Endothelial cell (in vitro differentiated cells): ENCODE measurements at regions not wholly inside any gene's neighbourhood (a gene's known extent, or its start where the extent isn't known, plus 50 kb on each side); places are given as distances from the start of the nearest gene placed in this dataset.

Source experiments
- DNase-seq: peaks from one replicate; pipeline ENCODE4 v3.0.0; 2021; ENCODE audit warnings: low spot score
- H3K27ac Mint-ChIP-seq: one replicate; pipeline ENCODE4 v1.8.0; 2021; ENCODE audit warnings: mixed read lengths, inconsistent platforms; ENCODE audit not compliant: unreplicated experiment
- H3K27me3 Mint-ChIP-seq: one replicate; pipeline ENCODE4 v1.8.0; 2021; ENCODE audit warnings: mild to moderate bottlenecking, moderate library complexity, mixed read lengths, inconsistent platforms; ENCODE audit not compliant: unreplicated experiment
- H3K36me3 Mint-ChIP-seq: one replicate; pipeline ENCODE4 v1.8.0; 2021; ENCODE audit warnings: mild to moderate bottlenecking, low read depth, mixed read lengths, inconsistent platforms; ENCODE audit not compliant: unreplicated experiment
- H3K4me1 Mint-ChIP-seq: one replicate; pipeline ENCODE4 v1.8.0; 2021; ENCODE audit warnings: mild to moderate bottlenecking, mixed read lengths, inconsistent platforms; ENCODE audit not compliant: unreplicated experiment
- H3K4me3 Mint-ChIP-seq: one replicate; pipeline ENCODE4 v1.8.0; 2021; ENCODE audit warnings: mild to moderate bottlenecking, mixed read lengths, inconsistent platforms; ENCODE audit not compliant: unreplicated experiment
- H3K9me3 Mint-ChIP-seq: one replicate; pipeline ENCODE4 v1.8.0; 2021; ENCODE audit warnings: mixed read lengths, inconsistent platforms; ENCODE audit not compliant: unreplicated experiment
- TF ChIP-seq, protein P1 (sequence below): fragments of 200-600 bp; sonication (generic); IDR thresholded peaks from one replicate; pipeline ENCODE4 v1.5.0; 2021; ENCODE audit warnings: antibody characterized with exemption; ENCODE audit not compliant: unreplicated experiment

DNA sequence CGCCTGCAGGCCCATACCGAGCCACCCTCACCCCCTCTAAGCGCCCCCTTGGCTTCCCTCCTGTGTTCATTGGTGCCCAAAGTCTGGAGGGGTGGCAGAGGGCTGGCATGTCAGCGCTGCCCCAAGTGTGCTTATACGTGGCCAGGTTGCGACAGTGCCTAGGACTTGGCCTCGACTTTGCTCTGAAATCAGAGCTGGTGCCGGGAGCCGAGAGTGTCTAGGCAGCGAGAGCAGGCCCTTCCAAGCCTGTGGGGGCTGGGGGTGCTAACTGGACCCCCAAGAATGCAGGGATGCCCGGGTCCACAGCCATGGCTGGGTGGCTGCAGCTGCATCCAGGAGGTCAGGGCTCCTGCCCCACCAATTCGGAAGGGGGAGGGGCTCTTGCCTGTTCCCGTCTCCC lies 95.6 kb upstream of the MGAT5 start:
- peaks cover 7% of the 10 kb centered on the region for H3K27me3 Mint-ChIP-seq
- DNase-seq = no peak
- no peaks in the 10 kb centered on the region for H3K9me3 Mint-ChIP-seq
- TF ChIP-seq, protein P1, sequence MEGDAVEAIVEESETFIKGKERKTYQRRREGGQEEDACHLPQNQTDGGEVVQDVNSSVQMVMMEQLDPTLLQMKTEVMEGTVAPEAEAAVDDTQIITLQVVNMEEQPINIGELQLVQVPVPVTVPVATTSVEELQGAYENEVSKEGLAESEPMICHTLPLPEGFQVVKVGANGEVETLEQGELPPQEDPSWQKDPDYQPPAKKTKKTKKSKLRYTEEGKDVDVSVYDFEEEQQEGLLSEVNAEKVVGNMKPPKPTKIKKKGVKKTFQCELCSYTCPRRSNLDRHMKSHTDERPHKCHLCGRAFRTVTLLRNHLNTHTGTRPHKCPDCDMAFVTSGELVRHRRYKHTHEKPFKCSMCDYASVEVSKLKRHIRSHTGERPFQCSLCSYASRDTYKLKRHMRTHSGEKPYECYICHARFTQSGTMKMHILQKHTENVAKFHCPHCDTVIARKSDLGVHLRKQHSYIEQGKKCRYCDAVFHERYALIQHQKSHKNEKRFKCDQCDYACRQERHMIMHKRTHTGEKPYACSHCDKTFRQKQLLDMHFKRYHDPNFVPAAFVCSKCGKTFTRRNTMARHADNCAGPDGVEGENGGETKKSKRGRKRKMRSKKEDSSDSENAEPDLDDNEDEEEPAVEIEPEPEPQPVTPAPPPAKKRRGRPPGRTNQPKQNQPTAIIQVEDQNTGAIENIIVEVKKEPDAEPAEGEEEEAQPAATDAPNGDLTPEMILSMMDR = no peak
- H3K36me3 Mint-ChIP-seq = peaks cover 19% of the 10 kb centered on the region
- H3K4me1 Mint-ChIP-seq = peaks cover 50% of the 10 kb centered on the region
- H3K4me3 Mint-ChIP-seq = no peak overlapping the region
- no peak overlapping the region for H3K27ac Mint-ChIP-seq

DNA sequence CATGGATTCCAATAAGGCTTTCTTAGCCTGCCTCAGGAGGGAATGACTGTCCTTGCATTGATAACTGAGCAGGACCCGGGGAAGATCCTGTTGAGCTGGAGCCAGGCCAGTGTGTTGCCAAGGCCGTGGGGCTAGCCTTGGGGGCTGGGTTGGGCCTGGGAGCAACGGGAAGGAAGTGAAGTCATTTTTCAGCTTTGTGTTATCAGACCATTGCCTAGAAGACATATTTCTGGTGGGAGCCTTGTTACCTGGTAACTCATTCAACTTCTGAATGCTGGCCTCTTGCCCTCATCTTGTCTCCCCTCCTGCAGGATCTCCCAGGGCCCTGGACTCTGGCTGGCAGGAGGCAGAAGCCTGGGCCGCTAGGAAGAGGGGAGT lies 92.7 kb upstream of the MGAT5 start:
- H3K4me1 Mint-ChIP-seq = peaks cover 41% of the 10 kb centered on the region
- peaks cover 10% of the 10 kb centered on the region for H3K36me3 Mint-ChIP-seq
- TF ChIP-seq, protein P1 = no peak
- H3K27me3 Mint-ChIP-seq = peaks cover 7% of the 10 kb centered on the region
- no peak overlapping the region for H3K27ac Mint-ChIP-seq
- DNase-seq = no peak
- no peak overlapping the region for H3K4me3 Mint-ChIP-seq
- no peaks in the 10 kb centered on the region for H3K9me3 Mint-ChIP-seq

DNA sequence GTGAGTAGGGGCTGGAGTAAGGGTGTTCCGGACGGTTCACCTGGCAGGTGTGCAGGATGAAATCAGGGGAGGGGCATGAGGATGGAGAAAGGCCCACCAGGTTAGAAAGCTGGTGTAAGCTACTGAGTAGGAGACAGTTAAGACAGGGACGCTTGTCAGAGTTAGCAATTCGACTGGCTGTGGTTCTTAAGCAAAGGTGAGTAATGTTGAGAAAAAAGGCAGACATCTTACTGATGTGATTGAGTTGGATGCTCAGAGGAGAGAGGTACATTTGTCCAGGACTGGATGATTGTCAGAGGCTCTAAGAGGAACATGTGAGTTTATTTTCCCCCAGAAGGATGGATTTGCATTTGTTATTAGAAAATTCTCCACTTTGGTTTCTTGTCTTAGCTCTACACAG lies 90.5 kb upstream of the MGAT5 start:
- peaks cover 41% of the 10 kb centered on the region for H3K4me1 Mint-ChIP-seq
- no peak for DNase-seq
- peaks cover 5% of the 10 kb centered on the region for H3K36me3 Mint-ChIP-seq
- no peak overlapping the region for H3K4me3 Mint-ChIP-seq
- no peaks in the 10 kb centered on the region for H3K9me3 Mint-ChIP-seq
- peaks cover 7% of the 10 kb centered on the region for H3K27me3 Mint-ChIP-seq
- TF ChIP-seq, protein P1 = no peak
- H3K27ac Mint-ChIP-seq = no peak overlapping the region

DNA sequence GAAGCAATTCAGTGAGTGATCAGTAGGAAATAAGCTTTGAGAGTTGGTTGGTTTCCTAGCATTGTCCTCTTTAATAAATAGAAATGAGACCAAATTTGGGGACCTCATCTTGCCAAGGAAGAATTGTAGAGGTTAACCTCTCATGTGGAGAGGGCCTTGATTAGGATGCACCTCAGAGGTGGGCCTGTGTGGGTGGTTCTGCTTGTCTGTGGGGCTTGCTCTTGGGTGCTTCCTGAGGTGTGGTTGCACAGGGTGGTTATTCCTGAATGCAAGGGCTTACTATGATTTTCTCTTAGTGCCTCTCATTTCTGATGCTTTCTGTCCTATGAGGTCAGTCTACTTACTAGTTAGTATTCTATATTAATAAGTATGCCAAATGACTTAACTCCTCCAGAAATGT lies 89.6 kb upstream of the MGAT5 start:
- Mint-ChIP-seq H3K27ac (no peak overlapping the region), H3K4me1 (peaks cover 33% of the 10 kb centered on the region), H3K9me3 (no peaks in the 10 kb centered on the region), H3K36me3 (peaks cover 5% of the 10 kb centered on the region), H3K27me3 (peaks cover 5% of the 10 kb centered on the region), H3K4me3 (no peak overlapping the region)
- TF ChIP-seq, protein P1 = no peak
- DNase-seq = no peak

DNA sequence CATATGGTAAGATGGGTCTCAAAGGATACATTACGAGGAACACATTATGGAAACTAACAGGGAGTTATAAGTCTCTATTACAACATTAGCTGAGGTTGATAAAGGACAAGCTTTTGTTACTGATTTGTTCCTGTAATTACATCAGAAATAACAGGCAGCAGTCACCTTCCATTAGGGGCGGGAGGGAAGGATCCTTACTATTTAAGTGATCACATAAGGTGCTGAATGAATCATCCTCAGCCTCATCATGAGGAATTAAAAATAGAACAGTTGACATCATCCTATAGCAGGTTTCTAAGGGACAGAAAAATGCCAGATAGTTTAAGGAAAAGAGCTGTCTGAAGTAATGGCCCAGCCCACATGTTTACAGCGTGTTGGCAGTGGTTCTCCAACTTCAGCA lies 86.9 kb upstream of the MGAT5 start:
- TF ChIP-seq, protein P1 = no peak
- Mint-ChIP-seq H3K4me3 (no peak overlapping the region), H3K27me3 (no peaks in the 10 kb centered on the region), H3K4me1 (peaks cover 19% of the 10 kb centered on the region), H3K36me3 (peaks cover 5% of the 10 kb centered on the region), H3K9me3 (no peaks in the 10 kb centered on the region), H3K27ac (no peak overlapping the region)
- DNase-seq = no peak
